Lower leg skin (tissue), 4 donors: ENCODE measurements at regions not wholly inside any gene's neighbourhood (a gene's known extent, or its start where the extent isn't known, plus 50 kb on each side); places are given as distances from the start of the nearest gene placed in this dataset.

Experiments used
- DNase-seq, 2 donors: peaks; one replicate each; pipeline ENCODE4 v3.0.0-alpha.2; 2019; ENCODE audit warnings: low spot score in 2 of 2
- H3K4me3 ChIP-seq: fragments of 200-600 bp; sonication (generic); 2 replicates; pipeline ENCODE4 v1.5.1; 2017; ENCODE audit warnings: mild to moderate bottlenecking, low read depth; ENCODE audit not compliant: poor library complexity, severe bottlenecking
- POLR2A ChIP-seq, 2 donors: fragments of 450-650 bp; IDR thresholded peaks; one replicate each; pipeline ENCODE4 v1.6.1; 2016 to 2017; ENCODE audit warnings: antibody characterized with exemption in 2 of 2, mild to moderate bottlenecking in 1 of 2, moderate library complexity in 1 of 2
- WGBS, 2 donors: methylation state at CpG; one replicate each; pipeline ENCODE4 v1.1.5; 2018; 5-methylcytosine and 5-hydroxymethylcytosine counted together
- intact Hi-C: fragments of 100-400 bp; cut with DNase I; formaldehyde crosslinking; loops from one replicate; pipeline ENCODE4 v1.15.0; 2023; ENCODE audit warnings: low total_unique reads
- TF ChIP-seq, protein P1 (sequence below), 3 donors: fragments of 450-650 bp; IDR thresholded peaks; one replicate each; pipeline ENCODE4 v1.5.1; 2016; ENCODE audit warnings: antibody characterized with exemption in 3 of 3, mild to moderate bottlenecking in 3 of 3, moderate library complexity in 2 of 3

DNA sequence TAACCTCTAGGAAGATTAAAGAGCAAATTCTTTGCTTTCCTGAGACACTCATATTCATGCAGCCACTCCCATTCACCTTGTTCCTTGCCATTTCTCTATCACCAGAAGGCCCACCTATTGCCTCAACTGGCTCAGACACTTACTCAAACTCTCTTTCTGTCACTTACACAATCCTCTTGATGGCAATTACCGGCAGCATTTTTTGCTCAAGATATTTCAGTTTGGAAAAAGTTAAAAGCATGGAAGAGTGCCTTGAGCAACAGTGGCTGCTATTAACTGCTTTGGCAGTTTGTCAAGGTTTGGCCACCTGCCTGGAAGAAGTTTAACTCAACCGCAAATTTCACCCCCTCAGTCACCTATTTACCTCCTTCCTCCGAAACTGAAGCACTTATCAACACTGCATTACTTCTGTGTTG, 1104.0 kb upstream of the PIK3C3 start:
- no peak for DNase-seq

DNA sequence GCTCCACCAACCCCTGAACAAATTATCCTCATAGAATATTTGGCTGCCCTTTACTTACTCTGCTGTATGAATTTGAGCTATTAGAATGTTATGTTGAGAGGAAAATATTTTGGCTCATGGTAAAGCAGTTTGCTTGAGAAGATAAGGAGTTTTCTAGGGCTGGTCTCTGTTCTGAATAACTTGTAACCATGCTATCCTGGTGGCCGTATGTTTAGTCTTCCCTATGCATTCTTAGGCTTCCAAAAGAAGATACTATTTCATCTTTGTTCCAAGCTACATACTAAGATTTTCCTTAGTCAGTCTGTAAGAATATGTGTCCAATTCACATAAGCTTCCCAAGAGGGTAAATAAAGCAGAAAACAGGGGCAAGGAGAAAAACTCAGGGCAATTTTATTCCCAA, 1105.1 kb upstream of the PIK3C3 start:
- intact Hi-C loops = no loop called here
- no peak for DNase-seq
- no peak overlapping the region for H3K4me3 ChIP-seq
- TF ChIP-seq, protein P1, sequence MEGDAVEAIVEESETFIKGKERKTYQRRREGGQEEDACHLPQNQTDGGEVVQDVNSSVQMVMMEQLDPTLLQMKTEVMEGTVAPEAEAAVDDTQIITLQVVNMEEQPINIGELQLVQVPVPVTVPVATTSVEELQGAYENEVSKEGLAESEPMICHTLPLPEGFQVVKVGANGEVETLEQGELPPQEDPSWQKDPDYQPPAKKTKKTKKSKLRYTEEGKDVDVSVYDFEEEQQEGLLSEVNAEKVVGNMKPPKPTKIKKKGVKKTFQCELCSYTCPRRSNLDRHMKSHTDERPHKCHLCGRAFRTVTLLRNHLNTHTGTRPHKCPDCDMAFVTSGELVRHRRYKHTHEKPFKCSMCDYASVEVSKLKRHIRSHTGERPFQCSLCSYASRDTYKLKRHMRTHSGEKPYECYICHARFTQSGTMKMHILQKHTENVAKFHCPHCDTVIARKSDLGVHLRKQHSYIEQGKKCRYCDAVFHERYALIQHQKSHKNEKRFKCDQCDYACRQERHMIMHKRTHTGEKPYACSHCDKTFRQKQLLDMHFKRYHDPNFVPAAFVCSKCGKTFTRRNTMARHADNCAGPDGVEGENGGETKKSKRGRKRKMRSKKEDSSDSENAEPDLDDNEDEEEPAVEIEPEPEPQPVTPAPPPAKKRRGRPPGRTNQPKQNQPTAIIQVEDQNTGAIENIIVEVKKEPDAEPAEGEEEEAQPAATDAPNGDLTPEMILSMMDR (IDR thresholded peaks at IDR 0.05) = no peak
- no peak for TF ChIP-seq POLR2A (IDR thresholded peaks at IDR 0.05)
- 66% methylated on average over 1 of the region's 1 CpG for WGBS, 2 donors

More for the DNA sequence above, 1104.0 kb upstream of the PIK3C3 start:
- WGBS, 2 donors = 41 to 47% methylated on average over 3 of the region's 3 CpGs
- H3K4me3 ChIP-seq = no peak overlapping the region
- TF ChIP-seq, protein P1 (IDR thresholded peaks at IDR 0.05) = no peak
- no peak for TF ChIP-seq POLR2A (IDR thresholded peaks at IDR 0.05)
- intact Hi-C loops = no loop called here

DNA sequence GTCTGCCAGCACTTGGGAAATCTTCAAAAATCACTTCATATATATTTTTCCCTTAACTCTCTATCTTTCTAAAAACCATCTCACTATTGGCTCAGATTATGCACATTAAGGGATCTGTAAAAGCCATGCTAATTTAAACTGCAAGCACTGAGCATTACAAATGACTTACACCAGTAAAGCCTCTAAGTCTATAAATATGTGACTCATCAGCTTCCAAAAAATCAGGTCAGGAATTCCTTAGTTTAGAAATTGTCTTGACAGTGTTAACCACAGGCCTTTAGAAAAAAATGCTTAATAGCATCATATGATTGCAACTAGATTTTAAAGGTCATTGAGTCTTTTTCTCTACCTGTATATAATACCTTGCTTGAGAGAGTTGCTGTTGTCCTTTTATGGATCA, 1113.6 kb upstream of the PIK3C3 start:
- no peak overlapping the region for H3K4me3 ChIP-seq
- intact Hi-C loops = no loop called here
- DNase-seq = no peak
- TF ChIP-seq, protein P1 (IDR thresholded peaks at IDR 0.05) = no peak
- TF ChIP-seq POLR2A (IDR thresholded peaks at IDR 0.05) = no peak

DNA sequence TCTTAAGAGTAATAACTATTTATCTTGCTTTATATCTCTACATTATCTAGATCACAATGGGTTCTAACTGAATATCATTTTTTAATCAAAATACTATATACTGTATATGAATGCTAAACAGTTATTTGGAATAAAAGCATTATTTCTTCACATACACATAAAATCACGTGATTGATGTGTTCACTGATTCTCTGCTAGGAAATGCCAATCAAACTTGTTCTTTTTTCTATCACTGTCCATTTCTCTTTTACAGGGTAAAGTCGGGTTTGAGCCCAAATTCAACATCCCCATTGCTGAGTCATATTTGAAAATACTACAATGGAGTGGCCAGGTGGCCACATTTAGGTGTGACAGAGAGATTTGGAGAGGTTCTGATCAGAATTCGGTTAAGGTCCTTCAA, 1114.0 kb upstream of the PIK3C3 start:
- TF ChIP-seq, protein P1 (IDR thresholded peaks at IDR 0.05) = no peak
- no peak for TF ChIP-seq POLR2A (IDR thresholded peaks at IDR 0.05)
- DNase-seq = no peak
- 67 to 68% methylated on average over 3 of the region's 3 CpGs for whole genome bisulfite sequencing, 2 donors
- H3K4me3 ChIP-seq = no peak overlapping the region
- intact Hi-C loops = no loop called here

DNA sequence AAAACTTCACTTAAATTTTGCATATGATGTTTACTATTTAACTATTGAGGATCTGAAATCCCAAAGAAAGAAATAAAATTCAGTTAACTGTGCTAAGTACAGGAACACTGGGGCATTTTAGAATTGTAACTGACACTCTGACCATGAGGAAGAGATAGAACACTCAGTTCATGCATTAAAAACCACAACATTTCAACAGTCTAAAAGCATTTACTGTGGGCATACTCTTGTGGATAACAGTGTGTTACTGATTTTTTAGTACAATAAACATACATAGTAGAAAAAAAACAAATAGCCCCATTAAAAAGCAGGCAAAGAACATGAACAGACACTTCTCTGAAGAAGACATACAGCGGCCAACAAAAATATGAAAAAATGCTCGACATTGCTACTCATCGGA, 1122.7 kb upstream of the PIK3C3 start:
- DNase-seq = no peak
- WGBS, 2 donors = 78 to 89% methylated on average over 3 of the region's 3 CpGs
- intact Hi-C loops = no loop called here
- no peak for TF ChIP-seq POLR2A (IDR thresholded peaks at IDR 0.05)
- TF ChIP-seq, protein P1 (IDR thresholded peaks at IDR 0.05) = no peak
- H3K4me3 ChIP-seq = no peak overlapping the region

DNA sequence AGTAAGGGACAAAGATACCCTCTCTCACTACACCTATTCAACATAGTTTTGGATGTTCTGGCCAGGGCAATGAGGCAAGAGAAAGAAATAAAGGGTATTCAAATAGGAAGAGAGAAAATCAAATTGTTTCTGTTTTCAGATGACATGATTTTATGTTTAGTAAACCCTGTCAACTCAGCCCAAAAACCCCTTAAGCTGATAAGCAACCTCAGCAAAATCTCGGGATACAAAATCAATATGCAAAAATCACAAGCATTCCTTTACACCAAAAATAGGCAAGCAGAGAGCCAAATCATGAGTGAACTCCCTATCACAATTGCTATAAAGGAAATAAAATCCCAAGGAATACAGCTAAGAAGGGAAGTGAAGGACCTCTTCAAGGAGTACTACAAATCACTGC, 1130.7 kb upstream of the PIK3C3 start:
- DNase-seq = no peak
- intact Hi-C loops = no loop called here
- TF ChIP-seq POLR2A (IDR thresholded peaks at IDR 0.05) = no peak
- no peak overlapping the region for H3K4me3 ChIP-seq
- 69 to 83% methylated on average over 1 of the region's 1 CpG for WGBS, 2 donors
